Pulmonary artery endothelial cell (primary cell): ENCODE measurements at regions not wholly inside any gene's neighbourhood (a gene's known extent, or its start where the extent isn't known, plus 50 kb on each side); places are given as distances from the start of the nearest gene placed in this dataset.
"Not testable (repeated sequence)": the region's sequence is repeated elsewhere in the genome, so short reads cannot be mapped to it uniquely, and the experiment has no call there.

Source experiments
- DNase-seq: peaks from one replicate; pipeline ENCODE4 v3.0.0-alpha.2; 2011; ENCODE audit warnings: low read depth, low spot score

GRCh38 chr1:143699731-143700130 lies 272.1 kb downstream of the FAM72C start:
- no peak for DNase-seq

GRCh38 chr1:143699115-143699514 lies 272.7 kb downstream of the FAM72C start:
- no peak for DNase-seq

- no peak for DNase-seq
Measured at GRCh38 chr1:143698016-143698415, 273.8 kb downstream of the FAM72C start.

DNA sequence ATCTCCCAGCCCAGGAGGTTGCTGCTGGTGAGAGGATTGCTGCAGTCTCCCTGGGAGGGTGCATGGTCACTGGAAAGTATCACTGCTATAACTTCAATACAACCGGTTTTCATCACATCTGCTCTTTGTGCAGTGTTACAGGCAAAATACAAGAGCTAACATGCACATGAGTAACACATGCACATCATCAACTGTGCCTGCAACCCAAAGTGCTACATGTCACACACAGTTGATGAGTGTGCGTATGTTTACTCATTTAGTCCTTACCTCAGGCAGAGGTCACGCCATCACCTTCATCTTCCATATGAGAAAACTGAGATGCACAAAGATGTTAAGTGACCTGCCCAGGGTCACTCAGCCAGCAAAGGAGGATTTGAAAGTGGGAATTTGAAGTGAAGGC lies 277.7 kb downstream of the FAM72C start:
- DNase-seq, result no peak

- DNase-seq, result no peak
Measured at GRCh38 chr1:143691971-143692529, 279.7 kb downstream of the FAM72C start.

DNA sequence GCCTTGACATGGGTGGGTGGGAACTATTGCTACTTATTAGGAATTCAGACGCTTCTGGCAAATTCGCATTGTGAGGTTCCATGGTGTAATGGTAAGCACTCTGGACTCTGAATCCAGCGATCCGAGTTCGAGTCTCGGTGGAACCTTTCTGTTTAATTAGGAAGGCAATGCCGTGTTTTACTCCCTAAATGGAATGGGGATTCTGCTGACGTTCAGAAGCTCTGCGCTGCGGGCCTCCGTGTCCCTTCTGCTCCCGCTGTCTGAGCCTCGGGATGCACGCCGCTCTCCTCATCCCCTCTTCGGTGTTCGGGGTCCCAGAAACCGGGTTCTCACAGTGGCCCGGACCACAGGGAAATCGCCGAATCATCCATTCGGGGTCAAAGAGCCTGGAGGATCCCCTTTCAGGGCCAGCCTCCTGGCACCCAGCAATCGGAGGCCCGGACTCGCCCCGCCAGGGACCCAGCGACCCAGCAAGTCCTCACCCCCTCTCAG lies 280.3 kb downstream of the FAM72C start:
- DNase-seq, result no peak

DNA sequence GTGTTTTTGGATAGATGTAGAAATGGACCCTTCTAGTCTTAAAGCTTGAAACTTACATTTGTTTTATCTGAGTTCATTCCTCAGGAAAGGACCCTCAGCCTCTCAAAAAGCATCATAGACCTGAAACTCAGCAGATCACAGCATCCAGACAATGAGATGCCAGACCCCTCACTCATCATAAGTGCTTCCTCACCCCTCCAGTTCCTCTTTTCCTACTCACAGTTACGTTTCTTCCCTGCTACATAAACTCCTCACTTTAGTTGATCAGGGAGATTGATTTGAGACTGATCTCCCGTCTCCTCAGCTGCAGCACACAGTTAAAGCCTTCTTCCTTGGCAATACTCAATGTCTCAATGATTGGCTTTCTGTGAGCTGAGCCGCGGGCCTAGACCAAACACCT lies 282.0 kb downstream of the FAM72C start:
- DNase-seq, result no peak

DNA sequence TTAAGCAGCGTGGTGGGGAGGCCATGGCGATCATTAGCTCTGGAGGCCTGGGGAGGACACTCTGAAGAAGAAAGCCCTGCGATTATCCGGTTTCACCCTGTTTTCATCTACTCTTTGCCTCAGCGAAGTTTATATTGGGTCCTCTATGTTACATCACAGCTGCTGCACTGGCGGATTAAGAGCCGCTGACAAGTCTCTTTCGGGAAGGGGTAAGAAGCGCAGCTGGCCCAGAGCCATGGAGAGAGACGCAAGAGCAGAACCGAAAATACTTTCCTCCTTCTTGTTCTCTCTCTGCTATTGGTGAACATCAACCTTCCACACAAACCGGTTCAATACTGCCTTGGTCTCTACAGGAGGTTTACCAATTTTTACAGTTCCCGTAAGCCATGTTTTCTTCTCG lies 291.5 kb downstream of the FAM72C start:
- DNase-seq, result no peak

DNA sequence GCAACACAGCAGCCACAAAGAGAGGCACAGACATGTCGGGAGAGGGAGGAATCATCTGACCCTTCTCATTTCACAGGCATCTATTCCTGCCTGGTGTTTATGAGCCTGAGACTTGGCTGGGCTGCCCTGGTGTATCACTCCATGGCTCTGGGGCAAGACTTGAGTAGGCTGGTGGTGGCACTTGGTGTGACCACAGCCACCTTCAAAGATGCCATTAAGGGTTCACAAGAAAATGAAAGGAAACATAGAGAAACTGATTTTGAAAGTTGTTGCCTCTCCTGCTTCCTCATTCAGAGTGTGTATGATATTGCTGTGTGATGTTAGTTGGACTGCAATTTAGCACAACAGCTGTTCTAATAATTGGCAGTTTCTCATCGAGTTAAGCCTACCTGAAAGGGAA lies 298.8 kb downstream of the FAM72C start:
- no peak for DNase-seq

GRCh38 chr1:143667730-143668129 lies 304.1 kb downstream of the FAM72C start:
- no peak for DNase-seq

DNA sequence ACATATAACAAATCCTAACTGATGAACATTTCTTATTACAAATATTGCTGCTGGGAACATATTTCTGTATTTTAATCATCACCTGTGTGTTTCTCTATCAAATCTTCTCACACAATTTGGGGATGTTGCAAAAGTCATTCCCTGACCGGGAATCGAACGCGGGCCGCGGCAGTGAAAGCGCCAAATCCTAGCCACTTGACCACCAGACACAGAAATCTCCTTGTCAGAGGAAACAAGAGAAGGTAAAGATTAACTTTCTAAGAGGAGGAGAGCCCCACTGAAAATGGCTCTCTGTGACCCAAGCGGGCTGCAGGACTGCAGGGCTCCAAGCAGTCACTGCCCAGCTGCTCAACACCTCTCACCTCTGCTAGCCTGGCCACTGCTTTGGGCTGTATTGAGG lies 304.9 kb downstream of the FAM72C start:
- no peak for DNase-seq

DNA sequence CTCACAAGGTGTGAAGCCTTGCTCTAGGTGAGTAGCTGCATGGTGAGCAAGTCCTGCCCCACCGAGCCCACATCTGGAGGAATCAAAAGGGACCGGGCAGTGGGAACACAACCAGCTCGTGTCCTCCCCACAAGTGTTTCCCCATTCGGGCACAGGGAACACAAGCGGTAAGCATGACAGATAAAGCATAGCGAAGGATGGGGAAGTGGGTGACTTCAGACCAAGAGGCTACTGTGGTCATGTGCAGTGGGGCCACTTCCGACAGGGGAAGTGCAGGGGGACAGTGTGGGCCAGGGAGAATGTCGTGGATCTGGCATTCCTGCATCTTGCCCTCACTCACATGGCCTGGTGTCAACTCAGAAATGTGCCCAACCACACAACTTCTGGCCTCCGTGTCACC lies 306.2 kb downstream of the FAM72C start:
- no peak for DNase-seq

GRCh38 chr1:143663056-143663455 lies 308.7 kb downstream of the FAM72C start:
- DNase-seq, result not testable (repeated sequence)

DNA sequence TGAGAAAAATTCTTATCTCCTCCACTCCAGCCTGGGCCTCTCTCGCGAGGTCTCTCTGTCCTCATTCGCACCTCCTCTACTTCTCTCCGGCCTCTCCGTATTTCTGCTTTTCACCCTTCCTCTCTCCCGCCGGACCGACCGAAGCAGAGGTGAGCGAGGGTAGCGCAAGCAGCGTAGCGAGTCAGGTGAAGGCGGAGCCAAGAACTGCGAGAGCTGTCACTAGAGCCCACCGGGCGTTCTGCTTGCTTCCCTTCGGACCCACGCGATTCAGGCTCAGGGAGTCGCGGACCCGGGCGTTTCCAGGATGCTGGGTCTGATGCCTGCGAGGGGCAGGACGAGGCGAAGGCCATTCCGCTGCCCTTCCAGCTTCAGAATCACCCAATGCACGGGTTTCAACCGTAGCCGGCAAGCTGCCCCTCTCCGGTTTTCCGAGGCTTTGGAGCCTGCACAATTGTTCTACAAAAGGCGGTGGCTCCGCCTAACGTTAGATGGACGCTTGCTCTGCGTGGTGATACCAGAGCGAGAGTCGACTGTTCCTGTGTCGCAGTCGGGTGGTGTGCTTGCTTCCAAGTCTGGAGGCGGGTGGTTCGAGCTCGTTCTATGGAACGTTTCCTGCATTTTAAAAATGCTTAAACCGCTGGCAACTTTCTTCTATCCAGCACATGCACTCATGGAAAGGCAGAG lies 310.2 kb downstream of the FAM72C start:
- DNase-seq, result no peak

GRCh38 chr1:143660354-143660941 lies 311.3 kb downstream of the FAM72C start:
- DNase-seq, result no peak

- DNase-seq, result no peak
Measured at GRCh38 chr1:143653429-143653802, 318.4 kb downstream of the FAM72C start.

GRCh38 chr1:143652744-143653428 lies 318.9 kb downstream of the FAM72C start:
- DNase-seq, result no peak

DNA sequence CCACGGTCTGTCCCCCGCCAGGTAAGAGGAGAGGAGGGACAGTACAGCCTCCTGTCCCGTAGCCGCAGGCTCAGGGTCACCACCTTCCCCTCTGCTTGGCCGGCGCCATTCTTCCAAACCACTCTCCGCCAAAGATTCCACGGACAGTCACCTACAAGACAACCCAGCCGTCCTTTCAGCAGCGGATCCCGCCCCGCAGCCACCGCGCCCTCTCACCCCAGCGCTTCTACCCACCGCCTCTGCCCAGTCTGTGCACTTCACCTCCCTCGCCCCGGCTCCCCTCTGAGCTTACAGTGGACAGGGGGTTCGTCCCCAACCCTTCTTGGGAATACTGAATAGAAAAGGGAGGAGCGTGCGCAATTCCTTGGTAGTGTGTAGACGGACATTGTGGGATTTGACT lies 319.6 kb downstream of the FAM72C start:
- no peak for DNase-seq

DNA sequence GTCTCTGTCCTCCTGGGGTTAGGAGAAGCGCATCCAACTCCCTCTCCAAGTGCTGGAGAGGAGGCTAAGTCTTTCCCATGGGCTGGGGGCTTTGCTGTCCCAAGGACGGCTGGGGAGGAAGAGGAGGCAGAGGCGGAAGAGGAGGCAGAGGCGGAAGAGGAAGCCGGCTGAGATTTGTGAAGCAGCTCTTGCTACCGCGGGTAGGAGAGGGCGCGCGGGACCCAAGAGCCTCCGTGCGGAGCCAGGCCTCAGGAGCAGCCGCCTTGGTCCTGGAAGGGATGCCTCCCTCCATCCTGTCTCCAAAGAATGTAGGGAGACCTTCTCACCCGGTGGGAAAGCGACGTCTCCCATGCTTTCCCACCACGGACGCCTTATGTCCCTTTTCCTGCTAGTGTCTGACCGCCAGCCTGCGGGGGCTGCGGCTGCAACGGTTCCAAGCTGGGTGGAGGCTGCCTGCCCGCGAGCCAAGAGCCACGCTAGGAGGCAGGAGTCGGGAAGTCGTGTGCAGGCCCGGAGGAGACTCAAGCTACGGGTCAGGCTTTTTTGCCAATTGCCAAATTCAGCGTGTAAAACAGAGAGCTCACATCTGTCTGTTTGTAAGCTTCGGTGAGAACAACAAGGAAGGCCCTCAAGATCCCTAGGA lies 320.3 kb downstream of the FAM72C start:
- DNase-seq, result no peak

GRCh38 chr1:143644035-143644434 lies 327.8 kb downstream of the FAM72C start:
- not testable (repeated sequence) for DNase-seq

- no peak for DNase-seq
Measured at GRCh38 chr1:143643148-143643885, 328.5 kb downstream of the FAM72C start.
